22Rv1 (cell line): ENCODE measurements at regions not wholly inside any gene's neighbourhood (a gene's known extent, or its start where the extent isn't known, plus 50 kb on each side); places are given as distances from the start of the nearest gene placed in this dataset.

Source experiments
- CTCF ChIP-seq: fragments of 450-650 bp; IDR thresholded peaks from 2 replicates; pipeline ENCODE4 v1.5.1; 2017; ENCODE audit warnings: mild to moderate bottlenecking
- ZFX ChIP-seq: fragments of 450-650 bp; IDR thresholded peaks from 2 replicates; pipeline ENCODE4 v1.6.1; 2017; ENCODE audit warnings: antibody characterized with exemption, borderline replicate concordance

- TF ChIP-seq CTCF (no peak), ZFX (no peak)
Observed at GRCh38 chr6:4603856-4604369, 172.3 kb upstream of the CDYL start.
